DMS 273 (cell line): ENCODE measurements at regions not wholly inside any gene's neighbourhood (a gene's known extent, or its start where the extent isn't known, plus 50 kb on each side); places are given as distances from the start of the nearest gene placed in this dataset.

ENCODE experiments used
- DNase-seq: peaks from one replicate; lab custom pipeline; 2025; ENCODE audit not compliant: unreplicated experiment; lab: John Stamatoyannopoulos, UW

DNA sequence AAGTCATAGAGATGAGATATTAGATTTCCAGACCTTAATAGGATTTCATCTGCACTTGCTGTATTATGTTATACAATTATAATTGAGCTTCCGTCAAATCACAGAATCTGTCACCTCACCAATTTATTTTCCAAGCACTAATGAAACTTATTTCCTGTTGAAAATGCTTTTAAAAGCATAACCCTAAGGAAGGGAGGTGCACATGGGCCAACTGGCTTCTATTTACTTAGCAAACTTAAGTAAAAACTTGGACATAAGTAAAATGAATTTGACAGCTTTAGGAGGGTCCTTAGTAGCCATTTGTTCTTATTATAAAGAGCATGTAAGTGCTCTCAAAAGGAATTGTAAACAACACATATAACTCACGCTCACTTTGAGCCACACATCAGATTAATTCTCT, 462.2 kb upstream of the TMPO start:
- no peak for DNase-seq

DNA sequence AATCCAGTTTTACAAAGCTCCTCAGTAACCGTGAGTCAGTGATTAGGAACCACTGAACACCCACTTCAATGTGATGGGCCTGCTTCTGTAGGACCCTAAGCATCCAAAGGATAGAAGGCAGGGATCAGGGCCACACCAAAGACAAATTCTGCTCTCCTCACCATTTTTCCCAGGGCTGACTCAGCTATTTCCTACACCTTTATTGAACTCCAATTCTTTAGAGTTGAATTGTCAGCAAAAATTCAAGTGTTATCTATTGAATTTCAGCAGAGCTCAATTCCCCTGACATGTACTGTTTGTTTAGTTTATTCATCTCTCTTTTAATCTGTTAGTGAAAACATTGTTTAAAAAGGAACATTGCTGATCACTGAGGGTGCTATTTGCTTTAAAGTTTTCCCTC, 457.7 kb upstream of the TMPO start:
- no peak for DNase-seq

DNA sequence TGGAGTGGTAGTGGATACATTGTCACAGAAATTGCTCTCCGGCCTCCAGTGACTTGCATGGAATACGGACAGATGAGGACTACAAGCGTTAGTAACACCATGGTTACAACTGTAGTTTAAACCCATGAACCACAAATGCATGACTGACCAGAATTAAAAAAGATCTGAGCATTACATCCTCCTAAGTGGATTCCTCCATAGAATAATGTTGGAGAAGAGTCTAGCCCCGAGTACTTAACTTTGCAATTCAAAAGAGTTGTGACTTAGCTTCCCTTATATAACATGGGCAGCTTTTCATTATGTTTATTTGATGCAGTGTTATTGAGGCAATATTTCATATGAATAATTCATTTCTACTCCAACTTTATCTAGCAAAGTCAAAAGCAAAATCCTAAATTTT, 457.2 kb upstream of the TMPO start:
- DNase-seq = no peak

DNA sequence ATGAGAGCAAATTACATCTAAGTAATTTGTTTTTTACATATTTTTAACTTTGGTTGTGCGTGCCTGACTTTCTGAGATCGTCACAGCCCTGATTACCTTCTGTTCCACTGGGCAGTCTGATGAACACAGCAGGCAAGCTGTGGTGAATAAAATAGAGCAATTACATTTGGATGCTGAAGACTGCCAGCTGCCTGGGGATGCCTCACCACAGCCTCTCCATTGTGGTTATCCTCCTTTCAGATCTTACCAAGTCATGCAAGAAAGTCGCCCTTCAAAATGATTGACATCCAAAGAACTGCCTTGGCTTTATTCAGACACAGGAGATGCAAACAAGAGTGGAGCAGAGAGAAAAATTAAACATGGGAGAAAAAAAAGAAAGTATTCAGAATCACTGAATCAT, 456.6 kb upstream of the TMPO start:
- peak; percentile 40 for DNase-seq

DNA sequence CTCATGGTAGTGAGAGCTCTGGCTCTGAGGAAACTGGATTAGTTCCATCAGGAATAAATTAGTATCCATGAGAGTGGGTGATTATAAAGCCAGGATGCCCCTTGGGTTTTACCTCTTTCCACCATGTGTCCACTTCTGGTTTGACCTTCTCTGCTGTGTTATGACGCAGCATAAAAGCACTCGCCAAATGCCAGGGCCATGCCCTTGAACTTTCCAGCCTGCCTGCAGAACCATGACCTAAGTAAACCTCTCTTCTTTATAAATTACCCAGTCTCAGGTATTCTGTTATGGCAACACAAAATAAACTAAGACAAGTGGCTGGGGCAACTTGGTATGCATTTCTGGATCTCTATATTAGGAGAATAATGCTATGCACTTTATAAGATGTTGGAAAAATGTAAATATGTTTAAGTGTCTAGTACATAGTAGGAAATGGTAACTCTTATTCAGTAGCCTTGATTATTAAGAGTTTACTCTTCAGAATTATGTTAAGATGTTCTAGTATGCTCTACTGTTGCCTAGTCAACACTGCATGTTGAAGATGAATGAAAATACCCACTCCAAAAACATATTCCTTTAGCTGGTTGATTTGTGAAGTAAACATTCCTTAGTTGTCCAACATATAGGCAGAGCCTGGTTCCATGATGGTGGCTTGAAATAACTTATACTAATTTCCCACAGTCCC, 455.6 kb upstream of the TMPO start:
- DNase-seq = no peak

DNA sequence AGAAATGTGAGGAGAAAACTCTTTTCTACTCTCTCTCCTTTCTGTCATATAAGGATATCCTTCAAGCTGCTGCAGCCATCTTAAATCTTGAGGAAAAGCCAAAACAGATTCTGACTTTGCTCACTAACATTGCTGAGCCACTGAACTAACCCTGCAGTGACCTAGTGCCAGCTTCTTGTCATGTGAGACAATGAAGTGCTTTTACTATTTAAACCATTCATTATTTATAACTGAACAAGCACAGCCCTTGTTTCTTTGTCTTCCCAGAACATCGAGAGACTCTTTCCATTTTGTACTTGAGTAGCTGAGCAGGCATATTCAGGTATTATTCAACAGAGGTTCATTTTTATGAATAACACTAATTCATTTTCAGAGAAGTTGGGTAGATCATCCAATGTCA, 455.0 kb upstream of the TMPO start:
- DNase-seq = no peak

DNA sequence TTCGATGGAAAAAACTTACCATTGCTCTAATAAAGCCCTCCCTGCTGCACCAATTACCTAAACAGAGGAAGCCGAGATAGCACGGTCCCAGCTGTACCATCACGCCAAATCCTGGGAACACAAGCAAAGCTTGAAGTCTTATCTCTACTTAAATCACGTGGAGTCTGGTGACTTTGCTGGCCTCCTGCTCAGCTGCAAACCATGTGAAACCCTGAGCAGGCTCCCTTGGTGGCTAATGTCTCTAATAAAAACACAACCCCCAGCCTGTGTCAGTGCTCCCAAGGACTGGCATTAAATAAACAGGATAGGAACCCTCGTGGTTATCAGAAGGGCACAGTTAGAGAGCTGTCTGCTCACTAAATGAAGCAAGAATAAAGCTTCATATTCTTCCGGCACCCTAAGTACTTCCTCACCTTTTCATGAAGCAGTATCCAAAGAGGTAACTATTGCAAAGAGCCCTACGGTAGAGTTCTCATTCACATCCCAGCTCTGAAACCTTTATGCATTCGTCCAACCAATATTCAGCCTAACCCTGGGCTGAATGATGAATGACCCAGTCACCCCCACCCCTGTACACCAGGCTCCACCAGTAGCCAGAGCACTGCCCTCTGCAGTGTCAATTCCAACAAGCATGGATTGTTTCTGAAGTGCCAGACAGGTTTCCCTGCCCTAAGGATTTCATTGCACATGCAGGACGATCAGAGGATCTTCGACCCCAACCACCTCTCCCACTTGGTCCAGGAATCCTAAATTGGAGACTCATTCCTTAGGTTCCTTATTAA, 452.7 kb upstream of the TMPO start:
- DNase-seq = no peak

DNA sequence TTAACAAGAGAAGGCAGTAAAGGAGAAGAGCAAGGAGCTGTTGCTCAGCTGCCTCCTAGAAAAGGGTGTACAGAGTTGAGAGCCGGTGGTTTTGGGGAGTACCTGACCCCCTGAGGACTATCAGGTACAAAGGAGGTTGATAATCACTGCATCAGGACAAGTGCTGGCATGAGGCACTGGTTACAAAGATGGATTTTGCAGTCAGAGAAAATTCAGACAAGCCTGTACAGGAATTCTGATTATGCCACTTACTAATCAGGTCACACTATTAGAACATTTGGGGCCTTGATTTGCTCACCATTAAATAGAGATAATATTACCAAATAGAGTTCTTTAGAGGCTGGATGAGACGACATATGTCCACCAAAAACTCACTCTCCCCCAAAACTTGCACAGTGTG, 450.9 kb upstream of the TMPO start:
- DNase-seq = no peak

DNA sequence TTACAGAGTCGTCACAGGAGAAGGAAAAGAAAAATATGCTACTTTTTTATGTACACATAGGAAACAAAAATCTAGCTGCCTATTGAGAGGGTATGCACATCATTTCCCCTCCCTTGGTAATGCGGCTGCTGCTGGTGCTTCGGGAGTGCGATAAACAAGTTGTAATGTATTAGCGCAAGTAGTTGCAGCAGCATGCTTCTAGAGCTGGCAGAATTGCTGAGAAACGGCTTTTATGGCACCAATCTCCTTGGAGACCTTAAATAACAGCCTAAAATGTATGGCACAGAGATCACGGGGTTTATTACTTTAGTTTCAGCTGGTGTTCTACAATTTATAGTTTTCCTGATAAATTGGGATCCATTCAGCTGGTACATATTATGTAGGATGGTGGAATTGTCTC, 447.6 kb upstream of the TMPO start:
- DNase-seq = no peak

DNA sequence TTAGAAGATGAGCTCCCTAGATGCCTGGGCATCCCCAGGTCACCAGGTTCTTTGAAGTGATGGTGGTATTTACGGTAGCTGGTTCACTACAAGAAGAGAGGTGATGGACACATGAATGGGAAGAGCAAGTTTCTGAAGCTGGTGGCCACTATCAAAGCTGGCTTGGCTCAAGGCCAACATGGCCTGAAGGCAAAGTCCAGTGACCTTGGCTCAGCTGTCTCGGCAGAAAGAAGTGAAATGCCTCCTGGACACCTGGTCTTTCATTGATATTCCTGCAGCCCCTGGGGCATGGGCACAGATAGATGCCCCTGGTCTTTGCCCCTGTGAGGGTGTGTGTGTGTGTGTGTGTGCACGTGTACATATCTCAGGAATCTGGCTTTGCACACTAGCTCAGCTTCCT, 441.8 kb upstream of the TMPO start:
- DNase-seq = no peak

DNA sequence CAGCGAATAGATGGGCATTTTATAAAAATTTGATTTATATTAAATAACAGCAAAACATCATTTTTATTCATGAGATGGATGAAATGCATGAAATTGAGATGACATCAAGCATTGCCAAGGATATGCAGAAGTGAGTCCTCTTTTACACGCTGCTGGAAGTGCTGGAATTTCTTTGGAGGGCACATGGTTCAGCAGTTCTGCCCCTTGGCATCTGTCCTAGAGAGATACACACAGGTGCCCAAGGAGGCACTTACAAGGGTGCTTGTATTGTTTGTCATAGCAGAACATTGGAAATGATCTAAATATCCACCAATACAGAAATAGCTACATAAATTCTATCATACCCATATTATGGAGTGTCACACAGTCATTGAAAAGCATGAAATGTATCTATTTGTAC, 441.1 kb upstream of the TMPO start:
- no peak for DNase-seq

DNA sequence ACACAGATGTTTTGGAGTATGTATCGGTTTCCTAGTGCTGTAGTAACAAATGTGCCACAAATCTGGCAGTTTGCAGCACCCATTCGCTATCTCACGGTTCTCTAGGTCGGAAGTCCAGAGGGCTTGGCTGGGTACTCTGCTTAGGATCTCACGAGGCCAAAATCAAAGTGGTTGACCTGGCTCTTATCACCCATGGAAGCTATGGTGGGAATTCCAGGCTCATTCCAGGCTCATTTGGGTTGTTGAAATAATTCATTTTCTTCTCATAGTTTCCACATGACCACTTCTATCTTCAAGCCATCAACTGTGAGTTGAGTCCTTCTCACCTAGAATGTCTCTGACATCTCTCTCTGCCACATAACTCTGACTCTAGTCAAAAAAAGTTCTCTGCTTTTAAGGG, 431.0 kb upstream of the TMPO start:
- DNase-seq = no peak

DNA sequence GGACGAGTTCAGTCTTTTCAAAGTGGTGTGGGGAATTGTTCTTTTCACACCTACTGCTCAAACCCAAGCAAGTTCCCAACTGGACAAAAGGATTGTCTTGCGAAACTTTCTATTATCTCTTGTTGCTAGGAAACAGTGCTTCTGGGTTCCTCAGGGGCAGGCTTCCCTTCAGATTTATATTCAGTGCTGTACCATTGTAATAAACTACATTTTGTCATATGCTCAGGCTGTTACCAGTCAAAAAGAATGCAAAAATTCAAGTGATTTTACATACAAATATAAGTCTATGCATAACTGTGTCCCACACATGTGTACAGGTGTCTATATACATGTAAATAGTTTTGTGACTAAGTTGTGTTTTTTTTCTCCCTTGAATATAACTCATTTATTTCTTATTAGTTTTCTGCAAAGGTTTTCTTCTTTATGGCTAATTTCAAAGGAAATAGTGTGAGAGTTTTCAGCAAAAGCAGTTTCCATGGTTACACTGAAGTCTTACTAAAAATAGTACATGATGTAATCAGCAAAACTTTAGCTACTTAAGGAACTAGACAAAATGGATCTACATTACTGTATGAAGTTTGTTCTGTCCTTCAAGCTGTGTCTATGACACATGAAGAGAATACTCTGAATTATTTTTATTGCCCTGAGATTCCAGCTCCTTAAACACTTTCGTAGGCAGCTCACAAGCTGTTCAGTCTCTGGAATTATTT, 430.2 kb upstream of the TMPO start:
- peak; percentile 5 for DNase-seq

DNA sequence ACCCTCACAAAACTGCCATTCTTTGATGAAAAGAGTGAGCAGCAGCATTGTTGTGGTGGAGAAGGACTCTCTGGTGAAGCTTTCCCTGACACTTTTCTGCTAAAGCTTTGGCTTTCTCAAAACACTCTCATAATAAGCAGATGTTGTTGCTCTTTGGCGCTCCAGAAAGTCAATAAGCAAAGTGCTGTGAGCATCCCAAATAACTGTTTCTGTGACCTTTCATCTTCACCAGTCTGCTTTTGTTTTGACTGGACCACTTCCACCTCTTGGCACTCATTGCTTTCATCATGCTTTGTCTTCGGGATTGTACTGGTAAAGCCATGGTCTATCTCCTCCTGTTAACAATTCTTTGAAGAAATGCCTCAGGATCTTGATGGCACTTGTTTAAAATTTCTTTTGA, 424.7 kb upstream of the TMPO start:
- DNase-seq = no peak

DNA sequence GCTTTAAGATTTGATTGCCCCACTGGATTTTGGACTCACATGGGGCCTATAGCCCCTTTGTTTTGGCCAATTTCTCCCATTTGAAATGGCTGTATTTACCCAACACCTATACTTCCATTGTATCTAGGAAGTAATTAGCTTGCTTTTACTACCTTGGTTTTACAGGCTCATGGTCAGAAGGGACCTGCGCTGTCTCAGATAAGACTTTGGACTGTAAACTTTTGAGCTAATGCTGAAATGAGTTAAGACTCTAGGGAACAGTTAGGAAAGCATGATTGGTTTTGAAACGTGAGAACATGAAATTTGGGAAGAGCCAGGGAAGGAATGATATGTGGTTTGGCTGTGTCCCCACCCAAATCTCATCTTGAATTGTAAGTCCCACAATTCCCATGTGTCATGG, 419.0 kb upstream of the TMPO start:
- no peak for DNase-seq

DNA sequence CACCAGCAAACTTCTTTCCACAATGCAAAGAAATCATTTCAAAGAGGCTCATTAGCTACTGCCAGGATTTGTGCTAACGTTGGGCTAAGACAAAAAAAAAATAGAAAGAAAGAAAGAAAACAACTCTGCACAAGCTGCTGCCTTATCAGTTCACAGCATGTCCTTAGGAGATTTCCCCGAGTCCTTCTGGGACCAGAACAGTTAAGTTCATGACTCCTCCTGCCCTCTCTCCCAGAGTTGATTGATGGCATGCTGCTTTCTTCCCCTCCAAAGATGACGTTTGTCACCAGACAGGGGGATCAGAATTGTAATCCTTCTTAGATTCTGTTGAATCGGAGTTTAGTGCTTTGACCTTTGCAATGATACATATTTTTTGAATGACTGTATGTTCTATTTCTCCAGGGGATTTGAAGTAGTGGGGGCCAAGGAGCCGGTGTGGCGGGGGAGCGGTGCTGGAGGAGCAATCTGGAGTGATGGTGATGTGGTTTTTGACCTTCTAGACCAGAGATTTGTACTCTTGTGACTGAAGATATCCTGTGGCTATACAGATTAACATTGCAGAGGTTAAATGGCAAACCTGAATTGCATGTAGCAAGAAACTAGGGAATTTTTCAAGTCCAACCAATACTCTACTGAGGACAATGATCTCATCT, 409.2 kb upstream of the TMPO start:
- no peak for DNase-seq

DNA sequence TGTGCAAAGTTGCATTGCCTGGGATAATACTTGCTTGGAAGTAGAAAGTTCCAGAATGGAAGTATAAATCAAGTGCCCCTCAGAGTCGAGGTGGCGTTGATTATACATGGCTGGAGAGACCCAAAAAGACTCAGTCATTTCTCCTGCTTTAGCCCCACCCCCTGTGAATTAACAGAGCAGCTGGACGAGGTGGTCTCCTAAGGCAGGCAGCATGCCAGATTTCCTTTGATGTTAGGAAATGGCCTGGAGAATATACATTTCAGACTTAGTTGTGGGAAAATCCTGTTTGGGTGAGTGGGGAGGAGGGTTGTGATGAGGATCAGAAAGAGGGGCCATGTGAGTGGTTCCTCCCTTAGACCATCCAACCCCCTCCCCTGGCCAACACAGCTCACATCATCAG, 406.1 kb upstream of the TMPO start:
- DNase-seq = peak; percentile 83

DNA sequence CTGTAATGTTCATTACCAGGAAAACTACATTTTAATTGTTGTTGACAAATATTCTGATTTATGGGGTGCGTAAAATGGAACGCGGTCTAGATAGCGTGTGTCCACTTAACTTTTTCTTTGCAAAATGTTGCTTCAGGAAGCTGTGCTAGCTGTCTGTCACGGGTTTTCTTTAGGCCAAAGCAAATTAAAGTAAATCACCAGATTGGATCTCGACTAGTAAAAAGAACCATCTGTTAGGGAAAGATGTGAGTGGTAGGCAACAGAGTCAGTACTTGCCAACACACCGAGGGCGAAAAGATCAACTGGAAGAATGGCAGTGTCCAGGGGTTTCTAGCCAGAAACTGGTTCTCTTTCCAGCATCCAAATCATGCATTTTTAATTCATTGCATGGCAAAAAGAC, 404.9 kb upstream of the TMPO start:
- peak; percentile 83 for DNase-seq

DNA sequence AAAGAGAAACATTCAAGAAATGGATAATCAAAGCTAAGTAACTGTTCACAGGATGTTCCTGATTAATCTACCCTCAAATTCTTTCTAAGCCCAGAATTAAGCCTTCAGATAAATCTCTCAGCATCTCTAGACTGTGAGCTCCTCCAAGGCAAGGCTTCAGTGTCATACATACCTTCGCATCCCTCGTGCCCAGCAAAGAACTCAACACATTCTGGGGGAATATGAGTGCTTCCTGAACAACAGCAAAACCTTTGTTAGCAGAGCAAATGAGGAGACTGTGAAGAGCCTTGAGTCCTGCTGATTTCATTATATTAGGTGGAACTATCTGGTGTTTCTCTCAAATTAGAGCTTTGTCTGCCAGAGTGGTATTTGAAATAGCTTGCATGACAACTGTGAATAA, 401.8 kb upstream of the TMPO start:
- DNase-seq = no peak

DNA sequence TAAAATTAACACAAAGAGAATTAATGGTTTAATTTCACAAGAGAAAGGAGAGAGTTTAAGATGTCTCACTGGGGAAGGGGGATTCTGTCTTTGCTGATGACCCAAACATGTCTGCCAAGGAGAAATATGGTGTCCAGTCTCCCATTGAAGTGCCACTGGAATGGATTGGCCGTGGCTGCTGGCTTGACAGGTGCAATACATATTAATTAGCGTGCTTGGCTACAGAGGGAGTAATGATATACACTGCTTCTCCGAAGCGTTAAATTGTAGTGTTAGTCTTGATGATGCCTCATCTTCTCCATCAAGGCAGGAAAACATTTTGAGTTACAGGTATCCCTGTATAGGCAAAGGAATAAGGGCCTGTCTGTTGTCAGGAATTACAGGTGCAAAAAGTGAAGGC, 393.4 kb upstream of the TMPO start:
- DNase-seq = no peak

DNA sequence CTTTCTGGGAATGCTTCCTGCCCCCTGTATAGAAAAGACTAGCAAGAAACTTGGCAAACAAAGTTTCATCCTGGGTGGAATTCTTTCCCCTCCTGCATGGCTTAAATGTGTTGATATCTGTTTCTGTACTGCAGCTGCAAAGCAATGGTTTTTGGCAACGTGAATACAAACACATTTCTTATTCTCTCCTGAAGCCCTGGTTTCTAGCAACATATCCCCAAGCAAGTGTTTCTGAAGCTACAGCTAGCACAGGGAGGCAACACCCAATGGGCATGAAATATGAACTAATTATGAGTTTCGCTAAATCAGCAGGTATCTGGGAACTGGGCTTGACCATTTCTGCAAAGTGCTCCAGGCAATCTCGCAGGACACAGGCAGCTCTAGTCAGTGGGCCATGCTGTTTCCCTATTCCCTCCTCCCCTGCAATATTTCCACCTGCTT, 392.3 kb upstream of the TMPO start:
- DNase-seq = no peak
